ENCODE measurements at regions not wholly inside any gene's neighbourhood (a gene's known extent, or its start where the extent isn't known, plus 50 kb on each side); places are given as distances from the start of the nearest gene placed in this dataset.

- DNase-seq (ENCODE audit: low read depth in 2 of 2), result no peak
These were observed 166.1 kb downstream of the LTN1 start for GRCh38 chr21:28826569-28826968.

GRCh38 chr21:28826021-28826420 is 166.7 kb downstream of the LTN1 start:
- no peak for DNase-seq (ENCODE audit: low read depth in 2 of 2)

GRCh38 chr21:28823429-28823828 is 169.2 kb downstream of the LTN1 start:
- DNase-seq (ENCODE audit: low read depth in 2 of 2), result no peak

GRCh38 chr21:28822486-28823335 is 170.0 kb downstream of the LTN1 start:
- no peak for DNase-seq (ENCODE audit: low read depth in 2 of 2)

- DNase-seq (ENCODE audit: low read depth in 2 of 2), result no peak
These were observed 170.6 kb downstream of the LTN1 start for GRCh38 chr21:28822123-28822399.

- no peak for DNase-seq (ENCODE audit: low read depth in 2 of 2)
These were observed 171.2 kb downstream of the LTN1 start for GRCh38 chr21:28821276-28822122.

GRCh38 chr21:28818663-28819278 is 173.9 kb downstream of the LTN1 start:
- no peak for DNase-seq (ENCODE audit: low read depth in 2 of 2)

GRCh38 chr21:28817871-28818270 is 174.8 kb downstream of the LTN1 start:
- DNase-seq (ENCODE audit: low read depth in 2 of 2), result no peak

- no peak for DNase-seq (ENCODE audit: low read depth in 2 of 2)
These were observed 180.8 kb downstream of the LTN1 start for GRCh38 chr21:28811860-28812259.

- DNase-seq (ENCODE audit: low read depth in 2 of 2), result no peak
These were observed 181.7 kb downstream of the LTN1 start for GRCh38 chr21:28810826-28811524.

GRCh38 chr21:28805885-28806284 is 186.8 kb downstream of the LTN1 start:
- DNase-seq (ENCODE audit: low read depth in 2 of 2), result no peak

GRCh38 chr21:28804089-28804670 is 188.5 kb downstream of the LTN1 start:
- DNase-seq (ENCODE audit: low read depth in 2 of 2), result no peak

GRCh38 chr21:28801906-28802305 is 190.8 kb downstream of the LTN1 start:
- no peak for DNase-seq (ENCODE audit: low read depth in 2 of 2)

- no peak for DNase-seq (ENCODE audit: low read depth in 2 of 2)
These were observed 192.8 kb downstream of the LTN1 start for GRCh38 chr21:28799926-28800325.

- no peak for DNase-seq (ENCODE audit: low read depth in 2 of 2)
These were observed 193.9 kb downstream of the LTN1 start for GRCh38 chr21:28798798-28799197.

GRCh38 chr21:28795251-28795650 is 197.4 kb downstream of the LTN1 start:
- no peak for DNase-seq (ENCODE audit: low read depth in 2 of 2)

GRCh38 chr21:28794371-28794851 is 198.3 kb downstream of the LTN1 start:
- no peak for DNase-seq (ENCODE audit: low read depth in 2 of 2)

GRCh38 chr21:28793043-28793442 is 199.6 kb downstream of the LTN1 start:
- DNase-seq (ENCODE audit: low read depth in 2 of 2), result no peak

- DNase-seq (ENCODE audit: low read depth in 2 of 2), result no peak
These were observed 200.9 kb downstream of the LTN1 start for GRCh38 chr21:28791595-28792282.

- DNase-seq (ENCODE audit: low read depth in 2 of 2), result no peak
These were observed 202.3 kb downstream of the LTN1 start for GRCh38 chr21:28790335-28790734.

- no peak for DNase-seq (ENCODE audit: low read depth in 2 of 2)
These were observed 203.2 kb downstream of the LTN1 start for GRCh38 chr21:28789523-28789922.
